PC-3 (cell line): ENCODE measurements at regions not wholly inside any gene's neighbourhood (a gene's known extent, or its start where the extent isn't known, plus 50 kb on each side); places are given as distances from the start of the nearest gene placed in this dataset.
A peak's percentile ranks its signal among the peaks of the same experiment; 100 is the strongest.
"Not testable (repeated sequence)": the region's sequence is repeated elsewhere in the genome, so short reads cannot be mapped to it uniquely, and the experiment has no call there.

Experiments
- ATAC-seq: fragments of 200-7000 bp; cut with Tn5 transposase; 2 replicates; pipeline ENCODE4 v1.9.1; 2020; ENCODE audit warnings: mild to moderate bottlenecking, moderate library complexity
- BruUV-seq: library from RNA; stranded (reverse); fragments of 400-500 nt; replicated peaks from 2 replicates; lab custom pipeline; 2021; lab: Mats Ljungman, UMichigan
- CTCF ChIA-PET: fragments of 300-600 bp; sonication (Branson Sonifier 250); formaldehyde crosslinking; loops from one replicate; lab custom pipeline; 2022; ENCODE audit warnings: antibody characterized with exemption; lab: Charles Lee
- POLR2A ChIA-PET: fragments of 300-600 bp; sonication (Branson Sonifier 250); formaldehyde crosslinking; loops from one replicate; lab custom pipeline; 2022; ENCODE audit warnings: antibody characterized with exemption; ENCODE audit not compliant: unreplicated experiment; lab: Charles Lee
- DNase-seq: peaks from one replicate; pipeline ENCODE4 v3.0.0-alpha.2; 2015
- H2AFZ ChIP-seq: fragments of 300-600 bp; sonication (generic); 2 replicates; pipeline ENCODE4 v1.6.0; 2016; ENCODE audit warnings: antibody characterized with exemption, low read length
- H3F3A ChIP-seq: fragments of 300-600 bp; sonication (generic); one replicate; pipeline ENCODE4 v1.6.0; 2017; ENCODE audit warnings: antibody characterized with exemption, low read length, control low read depth, mild to moderate bottlenecking; ENCODE audit not compliant: unreplicated experiment
- H3K27ac ChIP-seq: fragments of 300-600 bp; sonication (generic); 2 replicates; pipeline ENCODE4 v1.5.1; 2016; ENCODE audit warnings: mild to moderate bottlenecking, low read length
- H3K27me3 ChIP-seq: fragments of 300-600 bp; sonication (generic); 2 replicates; pipeline ENCODE4 v1.6.1; 2016; ENCODE audit warnings: low read length, mixed read lengths
- H3K36me3 ChIP-seq: fragments of 300-600 bp; sonication (generic); 2 replicates; pipeline ENCODE4 v1.6.1; 2016; ENCODE audit warnings: low read depth, mixed run types, low read length, mixed read lengths
- H3K4me1 ChIP-seq: fragments of 300-600 bp; sonication (generic); 2 replicates; pipeline ENCODE4 v1.5.1; 2016; ENCODE audit warnings: low read length; ENCODE audit not compliant: insufficient read depth
- H3K4me2 ChIP-seq: fragments of 300-600 bp; sonication (generic); 2 replicates; pipeline ENCODE4 v1.6.0; 2016; ENCODE audit warnings: low read length
- H3K4me3 ChIP-seq: fragments of 300-600 bp; sonication (generic); 2 replicates; pipeline ENCODE4 v1.5.1; 2016; ENCODE audit warnings: mild to moderate bottlenecking, low read length, mixed read lengths
- H3K79me2 ChIP-seq: fragments of 300-600 bp; sonication (generic); 2 replicates; pipeline ENCODE4 v1.6.1; 2017; ENCODE audit warnings: low read length, mixed read lengths
- H3K9ac ChIP-seq: fragments of 300-600 bp; sonication (generic); 2 replicates; pipeline ENCODE4 v1.6.0; 2016; ENCODE audit warnings: mild to moderate bottlenecking, low read length
- H3K9me2 ChIP-seq: fragments of 300-600 bp; sonication (generic); replicated peaks from 2 replicates; pipeline ENCODE4 v1.6.1; 2016; ENCODE audit warnings: mixed run types, low read length, mixed read lengths
- H3K9me3 ChIP-seq: fragments of 300-600 bp; sonication (generic); 2 replicates; pipeline ENCODE4 v1.6.1; 2016; ENCODE audit warnings: low read length, mixed read lengths
- H4K20me1 ChIP-seq: fragments of 300-600 bp; sonication (generic); 2 replicates; pipeline ENCODE4 v1.6.1; 2016; ENCODE audit warnings: low read length, mixed read lengths
- CTCF ChIP-seq: fragments of 300-600 bp; sonication (generic); conservative IDR thresholded peaks from 2 replicates; pipeline ENCODE4 v1.5.1; 2017; ENCODE audit warnings: antibody characterized with exemption, low read depth, mild to moderate bottlenecking, low read length
- EZH2 ChIP-seq: fragments of 300-600 bp; sonication (generic); IDR thresholded peaks from one replicate; pipeline ENCODE4 v1.6.1; 2017; ENCODE audit warnings: antibody characterized with exemption, mild to moderate bottlenecking, low read length; ENCODE audit not compliant: unreplicated experiment
- EZH2phosphoT487 ChIP-seq: fragments of 300-600 bp; sonication (generic); IDR thresholded peaks from 2 replicates; pipeline ENCODE4 v1.6.1; 2018; ENCODE audit warnings: mild to moderate bottlenecking, antibody characterized with exemption, low read length, borderline replicate concordance
- intact Hi-C: fragments of 100-400 bp; cut with micrococcal nuclease; formaldehyde crosslinking; loops from 2 replicates; pipeline ENCODE4 v1.9.0; 2023

- DNase-seq (peak; percentile 37), ATAC-seq (peak; percentile 48; the same call in 1 of the 2 replicates)
- Histone ChIP-seq H3K9me2 (no peaks in the 10 kb centered on the region), H3K79me2 (no peaks in the 10 kb centered on the region), H4K20me1 (no peaks in the 10 kb centered on the region), H3K27me3 (no peaks in the 10 kb centered on the region), H3K36me3 (no peaks in the 10 kb centered on the region), H3K27ac (peak overlapping the region; percentile 32), H3F3A (no peaks in the 10 kb centered on the region), H3K9me3 (no peaks in the 10 kb centered on the region), H2AFZ (no peak overlapping the region), H3K4me3 (no peak overlapping the region), H3K4me1 (peaks cover 14% of the 10 kb centered on the region; the same call in 1 of the 2 replicates), H3K4me2 (no peak overlapping the region), H3K9ac (no peak overlapping the region)
- ChIA-PET CTCF (interaction anchor here (0.6 to 1.4 kb wide), 6 partner anchors 14 to 372 kb away, joined by 3 to 9 read pairs (median 4); partner anchors contain the start of gene PTPN13), POLR2A (no interaction called here)
- peak; percentile 63 for TF ChIP-seq CTCF
- no peak for TF ChIP-seq EZH2phosphoT487
- no TSS peak for BruUV-seq
- intact Hi-C loops = loop anchor here (1.0 to 5.0 kb wide), 2 partner anchors 75 to 373 kb away; no protein-coding TSS in a partner anchor
These were observed 71.8 kb upstream of the PTPN13 start for GRCh38 chr4:86522349-86522748.

GRCh38 chr4:86523333-86523732, 70.8 kb upstream of the PTPN13 start:
- H3K36me3 ChIP-seq = no peaks in the 10 kb centered on the region
- no peak overlapping the region for H3K4me2 ChIP-seq
- H3K27me3 ChIP-seq = no peaks in the 10 kb centered on the region
- H3F3A ChIP-seq = no peaks in the 10 kb centered on the region
- TF ChIP-seq CTCF (no peak), EZH2 (no peak), EZH2phosphoT487 (no peak)
- H3K4me3 ChIP-seq = no peak overlapping the region
- no peaks in the 10 kb centered on the region for H3K79me2 ChIP-seq
- intact Hi-C loops = loop anchor here (5.0 kb wide), 1 partner anchor 74 kb away; no protein-coding TSS in a partner anchor
- H2AFZ ChIP-seq = no peak overlapping the region
- H3K9ac ChIP-seq = no peak overlapping the region
- ATAC-seq (no peak), DNase-seq (no peak)
- H3K27ac ChIP-seq = no peak overlapping the region
- POLR2A ChIA-PET = no interaction called here
- no peaks in the 10 kb centered on the region for H3K9me3 ChIP-seq
- no peaks in the 10 kb centered on the region for H4K20me1 ChIP-seq
- BruUV-seq = no TSS peak
- H3K4me1 ChIP-seq = peaks cover 14% of the 10 kb centered on the region; the same call in 1 of the 2 replicates
- no peaks in the 10 kb centered on the region for H3K9me2 ChIP-seq
- CTCF ChIA-PET = interaction anchor here (0.6 kb wide), 1 partner anchor 398 kb away, joined by 3 read pairs; no protein-coding TSS in a partner anchor

DNA sequence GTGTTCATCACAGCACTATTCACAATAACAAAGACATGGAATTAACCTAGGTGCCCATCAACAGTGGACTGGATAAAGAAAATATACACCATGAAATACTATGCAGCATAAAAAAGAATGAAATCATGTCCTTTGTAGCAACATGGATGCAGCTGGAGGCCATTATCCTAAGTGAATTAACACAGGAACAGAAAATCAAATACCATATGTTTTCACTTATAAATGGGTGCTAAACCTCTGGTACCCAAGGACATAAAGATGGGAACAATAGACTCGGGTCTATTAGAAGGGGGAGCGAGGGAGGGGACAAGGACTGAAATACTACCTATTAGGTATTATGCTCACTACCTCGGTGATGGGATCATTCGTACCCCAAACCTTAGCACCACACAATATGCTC, 66.4 kb upstream of the PTPN13 start:
- H3K9me2 ChIP-seq, DNase-seq, H3K9me3 ChIP-seq, H2AFZ ChIP-seq, H3K4me3 ChIP-seq, intact Hi-C loops, H3F3A ChIP-seq, H3K27me3 ChIP-seq, H3K79me2 ChIP-seq, ATAC-seq, CTCF ChIA-PET, H3K9ac ChIP-seq, H3K36me3 ChIP-seq, H4K20me1 ChIP-seq, H3K4me2 ChIP-seq, H3K4me1 ChIP-seq, BruUV-seq, POLR2A ChIA-PET, H3K27ac ChIP-seq: not testable (repeated sequence)
